ENCODE measurements at regions not wholly inside any gene's neighbourhood (a gene's known extent, or its start where the extent isn't known, plus 50 kb on each side); places are given as distances from the start of the nearest gene placed in this dataset.

- TF ChIP-seq POLR2AphosphoS5 (IDR thresholded peaks at IDR 0.05; ENCODE audit: low read depth, low read length) = no peak
- TF ChIP-seq PAX5 (IDR thresholded peaks at IDR 0.05; ENCODE audit: insufficient read depth, low read length, severe bottlenecking) = no peak
- TF ChIP-seq SPI1 (IDR thresholded peaks at IDR 0.05; ENCODE audit: low read depth, low read length) = no peak
- no peak for TF ChIP-seq POLR2A (IDR thresholded peaks at IDR 0.05; ENCODE audit: low read depth, low read length)
- TF ChIP-seq TAF1 (IDR thresholded peaks at IDR 0.05; ENCODE audit: low read depth, low read length) = no peak
- no peak for TF ChIP-seq POU2F2 (IDR thresholded peaks at IDR 0.05; ENCODE audit: low read depth, low read length)
Measured at GRCh38 chr18:11529081-11529480, 80.3 kb upstream of the SLC35G4 start.

All from GM12891 (cell line).